Naive thymus-derived CD4-positive, alpha-beta T cell (primary cell): ENCODE measurements at regions not wholly inside any gene's neighbourhood (a gene's known extent, or its start where the extent isn't known, plus 50 kb on each side); places are given as distances from the start of the nearest gene placed in this dataset.

Source experiments
- ATAC-seq: fragments of 150-1000 bp; cut with Tn5 transposase; 2 replicates; pipeline ENCODE4 v1.10.0; 2021; ENCODE audit warnings: mild to moderate bottlenecking, moderate library complexity
- CTCF ChIA-PET: fragments of 350-600 bp; sonication (Branson Sonifier 250); formaldehyde crosslinking; loops from one replicate; lab custom pipeline; 2021; ENCODE audit warnings: antibody characterized with exemption; lab: Charles Lee
- POLR2A ChIA-PET: fragments of 350-600 bp; sonication (Branson Sonifier 250); formaldehyde crosslinking; loops from one replicate; lab custom pipeline; 2021; ENCODE audit warnings: antibody characterized with exemption, inconsistent platforms; lab: Charles Lee
- DNase-seq, 9 donors: peaks; one replicate each; pipeline versions ENCODE4 v3.0.0 to v3.0.0-alpha.2; 2020 to 2022; ENCODE audit warnings: mixed read lengths in 1 of 9
- H3K27ac ChIP-seq: one replicate; pipeline ENCODE4 v1.7.0; 2013; ENCODE audit warnings: mild to moderate bottlenecking, low read depth, low read length, moderate library complexity
- H3K27me3 ChIP-seq, 2 donors: one replicate each; pipeline ENCODE4 v1.7.0; 2013; ENCODE audit warnings: low read length in 2 of 2, mild to moderate bottlenecking in 2 of 2, moderate library complexity in 2 of 2; ENCODE audit not compliant: control insufficient read depth in 2 of 2, insufficient read depth in 2 of 2
- H3K36me3 ChIP-seq, 3 experiments: 1 replicate in 2 of 3; 2 replicates in 1 of 3; pipeline ENCODE4 v1.7.0; 2013; ENCODE audit warnings: low read length in 3 of 3, mild to moderate bottlenecking in 3 of 3, moderate library complexity in 1 of 3; ENCODE audit not compliant: insufficient read depth in 3 of 3, control insufficient read depth in 2 of 3
- H3K4me1 ChIP-seq, 2 donors: one replicate each; pipeline ENCODE4 v1.7.0; 2013; ENCODE audit warnings: low read length in 2 of 2, mild to moderate bottlenecking in 2 of 2, moderate library complexity in 1 of 2; ENCODE audit not compliant: control insufficient read depth in 2 of 2, insufficient read depth in 2 of 2
- H3K4me3 ChIP-seq: 2 replicates; pipeline ENCODE4 v1.7.0; 2013; ENCODE audit warnings: mild to moderate bottlenecking, low read length
- H3K9me3 ChIP-seq, 3 experiments: 1 replicate in 2 of 3; 2 replicates in 1 of 3; pipeline ENCODE4 v1.7.0; 2013; ENCODE audit warnings: low read length in 3 of 3; ENCODE audit not compliant: control insufficient read depth in 2 of 3
- H3K27ac Mint-ChIP-seq, 9 donors: one replicate each; pipeline ENCODE4 v1.8.0; 2020 to 2022; ENCODE audit warnings: mixed read lengths in 9 of 9, mild to moderate bottlenecking in 8 of 9, moderate library complexity in 5 of 9, inconsistent platforms in 2 of 9
- H3K27me3 Mint-ChIP-seq, 5 donors: one replicate each; pipeline ENCODE4 v1.8.0; 2021 to 2022; ENCODE audit warnings: mixed read lengths in 5 of 5, mild to moderate bottlenecking in 1 of 5
- H3K36me3 Mint-ChIP-seq, 5 donors: one replicate each; pipeline ENCODE4 v1.8.0; 2020 to 2022; ENCODE audit warnings: mixed read lengths in 5 of 5, mild to moderate bottlenecking in 3 of 5, inconsistent platforms in 1 of 5
- H3K4me1 Mint-ChIP-seq, 7 donors: one replicate each; pipeline ENCODE4 v1.8.0; 2020 to 2022; ENCODE audit warnings: mixed read lengths in 7 of 7, mild to moderate bottlenecking in 3 of 7, inconsistent platforms in 1 of 7
- H3K4me3 Mint-ChIP-seq, 10 donors: one replicate each; pipeline ENCODE4 v1.8.0; 2020 to 2022; ENCODE audit warnings: mild to moderate bottlenecking in 10 of 10, mixed read lengths in 10 of 10, moderate library complexity in 6 of 10, inconsistent platforms in 2 of 10
- H3K9me3 Mint-ChIP-seq, 11 donors: one replicate each; pipeline ENCODE4 v1.8.0; 2020 to 2022; ENCODE audit warnings: mixed read lengths in 11 of 11, mild to moderate bottlenecking in 4 of 11, inconsistent platforms in 1 of 11, moderate library complexity in 1 of 11
- intact Hi-C, 2 donors: fragments of 100-400 bp; cut with micrococcal nuclease; formaldehyde crosslinking; loops; one replicate each; pipeline ENCODE4 v1.15.1; 2023

DNA sequence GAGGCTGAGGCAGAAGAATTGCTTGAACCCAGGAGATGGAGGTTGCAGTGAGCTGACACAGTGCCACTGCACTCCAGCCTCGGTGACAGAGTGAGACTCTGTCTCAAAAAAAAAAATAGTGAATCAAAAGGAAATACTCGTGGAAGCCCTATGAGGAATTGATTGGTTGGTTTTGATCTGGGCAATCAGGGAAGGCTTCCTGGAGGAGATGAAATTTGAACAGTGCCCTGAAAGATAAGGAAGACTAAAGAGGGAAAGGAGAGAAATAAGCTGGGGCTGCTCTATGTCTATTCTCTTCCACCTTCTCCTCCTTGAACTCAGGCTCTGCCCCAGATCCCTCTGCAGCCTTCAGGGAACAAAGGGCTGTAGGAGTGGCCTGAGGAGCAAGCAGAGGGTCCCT, 54.1 kb downstream of the IRF2BPL start:
- no peaks in the 10 kb centered on the region for H3K9me3 ChIP-seq
- no peaks in the 10 kb centered on the region for H3K27me3 ChIP-seq
- peaks cover 12 to 15% of the 10 kb centered on the region in 2 donors for H3K4me1 ChIP-seq
- ATAC-seq (no peak), DNase-seq (no peak)
- H3K27ac ChIP-seq, result no peak overlapping the region
- ChIA-PET CTCF (interaction anchor here (0.6 to 1.1 kb wide), 2 partner anchors 77 to 80 kb away, joined by 3 to 4 read pairs; no protein-coding TSS in a partner anchor), POLR2A (interaction anchor here (0.5 to 1.3 kb wide), 3 partner anchors 11 to 23 kb away, joined by 4 to 6 read pairs (median 5); no protein-coding TSS in a partner anchor)
- no peaks in the 10 kb centered on the region for H3K36me3 ChIP-seq
- H3K9me3 Mint-ChIP-seq, result no peaks in the 10 kb centered on the region
- H3K4me3 Mint-ChIP-seq, result no peak overlapping the region
- H3K27me3 Mint-ChIP-seq, result no peaks in the 10 kb centered on the region
- peaks cover 0 to 24% (median 16%) of the 10 kb centered on the region in 7 donors for H3K4me1 Mint-ChIP-seq
- H3K36me3 Mint-ChIP-seq, result no peaks in the 10 kb centered on the region
- intact Hi-C loops, result no loop called here
- no peak overlapping the region for H3K4me3 ChIP-seq
- H3K27ac Mint-ChIP-seq, result peak overlapping the region in 2 of 9 donors; percentile 34 to 52

DNA sequence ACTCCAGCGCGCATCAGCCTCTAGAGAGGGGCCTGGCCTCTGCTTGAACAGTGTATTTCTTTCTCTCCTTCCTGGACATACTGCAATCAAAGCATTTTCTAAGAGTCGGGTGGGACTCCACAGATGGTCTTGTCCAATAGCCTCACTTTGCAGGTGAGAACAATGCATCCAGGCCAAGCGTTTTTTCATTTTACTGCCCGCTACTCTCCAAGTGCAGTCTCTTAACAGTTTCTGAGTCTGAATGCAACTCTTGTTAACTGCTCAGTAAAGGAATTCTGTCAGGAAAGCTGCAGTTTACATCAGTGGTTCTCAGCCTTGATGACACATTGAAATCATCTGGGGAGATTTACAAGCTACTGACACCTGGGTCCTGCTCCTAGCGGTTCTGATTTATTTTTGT, 57.0 kb downstream of the IRF2BPL start:
- Mint-ChIP-seq H3K27me3 (no peaks in the 10 kb centered on the region), H3K27ac (peak overlapping the region in 1 of 9 donors; percentile 62), H3K4me3 (no peak overlapping the region), H3K36me3 (no peaks in the 10 kb centered on the region), H3K9me3 (no peaks in the 10 kb centered on the region), H3K4me1 (peaks cover 0 to 8% (median 2%) of the 10 kb centered on the region in 7 donors)
- intact Hi-C loops, result no loop called here
- no peak overlapping the region for H3K27ac ChIP-seq
- DNase-seq (no peak), ATAC-seq (no peak)
- H3K27me3 ChIP-seq, result no peaks in the 10 kb centered on the region
- no peaks in the 10 kb centered on the region for H3K36me3 ChIP-seq
- no peaks in the 10 kb centered on the region for H3K9me3 ChIP-seq
- ChIA-PET CTCF (interaction anchor here (2.1 kb wide), 1 partner anchor 9 kb away, joined by 7 read pairs; no protein-coding TSS in a partner anchor), POLR2A (interaction anchor here (1.1 kb wide), 1 partner anchor 26 kb away, joined by 3 read pairs; no protein-coding TSS in a partner anchor)
- no peaks in the 10 kb centered on the region for H3K4me1 ChIP-seq
- H3K4me3 ChIP-seq, result no peak overlapping the region

DNA sequence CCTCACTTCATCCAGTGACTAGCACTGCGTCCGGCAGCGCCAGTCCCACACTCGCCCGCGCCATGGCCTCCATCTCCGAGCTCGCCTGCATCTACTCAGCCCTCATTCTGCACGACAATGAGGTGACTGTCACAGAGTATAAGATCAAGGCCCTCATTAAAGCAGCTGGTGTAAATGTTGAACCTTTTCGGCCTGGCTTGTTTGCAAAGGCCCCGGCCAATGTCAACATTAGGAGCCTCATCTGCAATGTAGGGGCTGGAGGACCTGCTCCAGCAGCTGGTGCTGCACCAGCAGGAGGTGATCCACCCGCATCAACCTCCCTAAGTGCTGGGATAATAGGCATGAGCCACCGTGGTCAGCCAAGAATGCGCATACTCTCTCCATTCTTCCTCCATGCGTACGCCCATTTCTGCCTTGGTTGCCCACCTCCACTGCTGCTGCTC, 59.9 kb downstream of the IRF2BPL start:
- Mint-ChIP-seq H3K4me3 (no peak overlapping the region), H3K27me3 (peaks cover 0 to 6% (median 0%) of the 10 kb centered on the region in 5 donors), H3K36me3 (no peaks in the 10 kb centered on the region), H3K27ac (no peak overlapping the region), H3K4me1 (peaks cover 18 to 30% (median 23%) of the 10 kb centered on the region in 7 donors), H3K9me3 (no peaks in the 10 kb centered on the region)
- no peak for DNase-seq
- intact Hi-C loops, result no loop called here
- POLR2A ChIA-PET, result interaction anchor here (0.9 to 1.0 kb wide), 2 partner anchors 11 to 42 kb away, joined by 3 to 4 read pairs; no protein-coding TSS in a partner anchor
- H3K4me1 ChIP-seq, result peaks cover 6 to 24% of the 10 kb centered on the region in 2 donors
- no peak overlapping the region for H3K4me3 ChIP-seq
- no peak overlapping the region for H3K27ac ChIP-seq
- H3K27me3 ChIP-seq, result no peaks in the 10 kb centered on the region
- no peak for ATAC-seq
- no peaks in the 10 kb centered on the region for H3K9me3 ChIP-seq
- no peaks in the 10 kb centered on the region for H3K36me3 ChIP-seq
- CTCF ChIA-PET, result interaction anchor here (0.6 to 1.1 kb wide), 3 partner anchors 21 to 55 kb away, joined by 3 read pairs; no protein-coding TSS in a partner anchor

DNA sequence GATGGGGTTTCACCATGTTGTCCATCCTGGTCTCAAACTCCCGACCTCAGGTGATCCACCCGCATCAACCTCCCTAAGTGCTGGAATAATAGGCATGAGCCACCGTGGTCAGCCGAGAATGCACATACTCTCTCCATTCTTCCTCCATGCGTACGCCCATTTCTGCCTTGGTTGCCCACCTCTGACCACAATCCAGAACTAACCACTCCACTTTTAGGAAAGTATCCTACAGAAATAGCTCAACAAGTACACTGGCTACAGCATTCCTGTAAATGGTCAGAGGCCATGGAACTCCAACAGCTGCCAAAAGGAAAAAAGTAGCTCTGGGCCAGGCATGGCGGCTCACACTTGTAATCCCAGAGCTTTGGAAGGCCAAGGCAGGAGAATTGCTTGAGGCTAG, 60.7 kb downstream of the IRF2BPL start:
- no peaks in the 10 kb centered on the region for H3K9me3 Mint-ChIP-seq
- ChIA-PET POLR2A (interaction anchor here (1.0 to 1.3 kb wide), 2 partner anchors 9 to 43 kb away, joined by 3 to 5 read pairs; no protein-coding TSS in a partner anchor), CTCF (interaction anchor here (1.1 kb wide), 1 partner anchor 54 kb away, joined by 3 read pairs; no protein-coding TSS in a partner anchor)
- Histone ChIP-seq H3K9me3 (no peaks in the 10 kb centered on the region), H3K27me3 (no peaks in the 10 kb centered on the region), H3K4me3 (no peak overlapping the region), H3K27ac (no peak overlapping the region), H3K36me3 (no peaks in the 10 kb centered on the region), H3K4me1 (peaks cover 12 to 33% of the 10 kb centered on the region in 2 donors)
- intact Hi-C loops, result no loop called here
- ATAC-seq (no peak), DNase-seq (no peak)
- H3K27ac Mint-ChIP-seq, result peak overlapping the region in 1 of 9 donors; percentile 43
- H3K4me1 Mint-ChIP-seq, result peaks cover 26 to 38% (median 31%) of the 10 kb centered on the region in 7 donors
- no peaks in the 10 kb centered on the region for H3K36me3 Mint-ChIP-seq
- H3K27me3 Mint-ChIP-seq, result peaks cover 0 to 6% (median 0%) of the 10 kb centered on the region in 5 donors
- no peak overlapping the region for H3K4me3 Mint-ChIP-seq

DNA sequence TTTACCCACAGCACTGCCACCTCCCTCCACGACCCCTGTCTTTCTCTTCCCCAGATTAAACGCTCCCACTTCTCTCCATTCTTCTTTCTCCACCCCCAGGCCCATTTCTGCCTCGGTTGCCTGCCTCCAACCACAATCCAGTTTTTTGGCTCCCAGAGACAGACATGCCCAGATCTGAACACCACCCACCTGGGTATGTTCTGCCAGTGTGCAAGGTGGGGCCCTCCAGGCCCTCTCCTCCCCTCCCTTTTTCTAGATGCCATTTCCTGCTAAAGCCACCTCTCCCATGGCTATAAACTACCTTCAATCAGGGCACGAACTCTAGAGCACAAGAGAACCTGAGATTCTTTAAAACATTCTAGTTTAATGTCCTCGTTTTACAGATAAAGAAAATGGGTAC, 63.3 kb downstream of the IRF2BPL start:
- peaks cover 38 to 64% (median 56%) of the 10 kb centered on the region in 7 donors for H3K4me1 Mint-ChIP-seq
- H3K27ac ChIP-seq, result no peak overlapping the region

DNA sequence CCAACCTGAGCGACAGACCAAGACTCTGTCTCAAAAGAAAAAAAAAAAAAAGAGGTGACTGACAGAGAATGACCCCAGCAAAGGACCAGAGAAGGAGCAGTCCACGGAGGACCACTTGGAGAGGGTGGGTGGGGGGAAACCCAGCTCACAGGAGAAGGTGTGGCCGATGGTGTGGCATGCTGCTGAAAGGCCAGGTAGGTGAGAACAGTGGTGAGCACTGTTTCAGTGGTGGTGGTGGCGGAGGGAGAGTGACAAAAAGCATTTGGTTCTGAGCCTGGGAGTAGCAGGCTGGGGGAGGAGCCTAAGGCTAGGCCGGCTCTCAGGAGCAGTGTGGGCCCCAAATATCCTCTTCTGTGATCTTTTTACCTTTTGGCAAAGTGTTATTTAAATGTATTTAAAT, 63.8 kb downstream of the IRF2BPL start:
- Mint-ChIP-seq H3K4me3 (peak overlapping the region in 8 of 10 donors; percentile 22 to 86 (median 66)), H3K9me3 (peaks cover 0 to 6% (median 0%) of the 10 kb centered on the region in 11 donors), H3K36me3 (peaks cover 0 to 4% (median 0%) of the 10 kb centered on the region in 5 donors), H3K4me1 (peaks cover 38 to 69% (median 60%) of the 10 kb centered on the region in 7 donors), H3K27ac (peak overlapping the region; percentile 31 to 99 (median 88)), H3K27me3 (peaks cover 0 to 8% (median 0%) of the 10 kb centered on the region in 5 donors)
- Histone ChIP-seq H3K27me3 (no peaks in the 10 kb centered on the region), H3K4me3 (no peak overlapping the region), H3K27ac (no peak overlapping the region), H3K36me3 (no peaks in the 10 kb centered on the region), H3K9me3 (no peaks in the 10 kb centered on the region), H3K4me1 (peaks cover 30 to 50% of the 10 kb centered on the region in 2 donors)
- intact Hi-C loops, result no loop called here
- ChIA-PET POLR2A (interaction anchor here (0.7 to 1.6 kb wide), 2 partner anchors 10 to 23 kb away, joined by 3 to 7 read pairs; no protein-coding TSS in a partner anchor), CTCF (no interaction called here)
- ATAC-seq (no peak), DNase-seq (no peak)

More for the DNA sequence above, 63.3 kb downstream of the IRF2BPL start:
- ChIA-PET POLR2A (interaction anchor here (0.6 to 1.6 kb wide), 4 partner anchors 11 to 65 kb away, joined by 3 to 7 read pairs (median 4); no protein-coding TSS in a partner anchor), CTCF (interaction anchor here (1.3 to 1.9 kb wide), 2 partner anchors 18 to 52 kb away, joined by 3 to 6 read pairs; no protein-coding TSS in a partner anchor)
- Histone ChIP-seq H3K4me1 (peaks cover 30 to 50% of the 10 kb centered on the region in 2 donors), H3K4me3 (no peak overlapping the region), H3K36me3 (no peaks in the 10 kb centered on the region), H3K9me3 (no peaks in the 10 kb centered on the region), H3K27me3 (no peaks in the 10 kb centered on the region)
- peak overlapping the region; percentile 3 to 99 (median 83) for H3K27ac Mint-ChIP-seq
- peaks cover 0 to 8% (median 0%) of the 10 kb centered on the region in 5 donors for H3K27me3 Mint-ChIP-seq
- DNase-seq (no peak), ATAC-seq (no peak)
- intact Hi-C loops, result no loop called here
- H3K4me3 Mint-ChIP-seq, result peak overlapping the region; percentile 22 to 86 (median 58)
- H3K9me3 Mint-ChIP-seq, result peaks cover 0 to 6% (median 0%) of the 10 kb centered on the region in 11 donors
- peaks cover 0 to 1% (median 0%) of the 10 kb centered on the region in 5 donors for H3K36me3 Mint-ChIP-seq
